DOHH2 (cell line): ENCODE measurements at regions not wholly inside any gene's neighbourhood (a gene's known extent, or its start where the extent isn't known, plus 50 kb on each side); places are given as distances from the start of the nearest gene placed in this dataset.

Experiments
- H3F3A ChIP-seq: fragments of 200-600 bp; sonication (generic), shearing (Covaris generic); 2 replicates; pipeline ENCODE4 v1.6.0; 2016; ENCODE audit warnings: antibody characterized with exemption, mild to moderate bottlenecking; ENCODE audit not compliant: control insufficient read depth, insufficient read depth
- H3K27ac ChIP-seq: fragments of 200-600 bp; sonication (generic); 2 replicates; pipeline ENCODE4 v1.5.1; 2014; ENCODE audit warnings: low read depth, mild to moderate bottlenecking, low read length, moderate library complexity
- H3K27me3 ChIP-seq: fragments of 200-600 bp; sonication (generic); 2 replicates; pipeline ENCODE4 v1.6.1; 2014; ENCODE audit warnings: mild to moderate bottlenecking, low read length, mixed read lengths; ENCODE audit not compliant: control insufficient read depth
- H3K36me3 ChIP-seq: fragments of 200-600 bp; sonication (generic); 2 replicates; pipeline ENCODE4 v1.6.1; 2014; ENCODE audit warnings: mild to moderate bottlenecking, low read length, moderate library complexity, mixed read lengths; ENCODE audit not compliant: control insufficient read depth
- H3K4me1 ChIP-seq: fragments of 200-600 bp; sonication (generic); 2 replicates; pipeline ENCODE4 v1.6.1; 2014; ENCODE audit warnings: mild to moderate bottlenecking, low read length, mixed read lengths; ENCODE audit not compliant: control insufficient read depth
- H3K4me2 ChIP-seq: fragments of 200-600 bp; sonication (generic); 2 replicates; pipeline ENCODE4 v1.6.0; 2014; ENCODE audit warnings: mild to moderate bottlenecking, low read length, moderate library complexity
- H3K4me3 ChIP-seq: fragments of 200-600 bp; sonication (generic); 2 replicates; pipeline ENCODE4 v1.5.1; 2014; ENCODE audit warnings: mild to moderate bottlenecking, low read length, mixed read lengths
- H3K79me2 ChIP-seq: fragments of 200-600 bp; sonication (generic); 2 replicates; pipeline ENCODE4 v1.6.1; 2014; ENCODE audit warnings: mild to moderate bottlenecking, low read length, mixed read lengths; ENCODE audit not compliant: control insufficient read depth
- H3K9me2 ChIP-seq: fragments of 200-600 bp; sonication (generic); replicated peaks from 2 replicates; pipeline ENCODE4 v1.6.1; 2014; ENCODE audit warnings: mild to moderate bottlenecking, low read length, mixed read lengths; ENCODE audit not compliant: control insufficient read depth
- H3K9me3 ChIP-seq: fragments of 200-600 bp; sonication (generic); 2 replicates; pipeline ENCODE4 v1.6.1; 2014; ENCODE audit warnings: antibody characterized with exemption, low read length, mixed read lengths; ENCODE audit not compliant: control insufficient read depth, insufficient read depth
- H4K20me1 ChIP-seq: fragments of 200-600 bp; sonication (generic); 2 replicates; pipeline ENCODE4 v1.6.0; 2014; ENCODE audit warnings: low read depth, mild to moderate bottlenecking, antibody characterized with exemption, low read length, moderate library complexity; ENCODE audit not compliant: control insufficient read depth, insufficient read depth
- CTCF ChIP-seq: fragments of 200-600 bp; sonication (generic); IDR thresholded peaks from one replicate; pipeline ENCODE4 v1.5.1; 2014; ENCODE audit warnings: antibody characterized with exemption, mild to moderate bottlenecking, low read depth, low read length; ENCODE audit not compliant: poor library complexity, severe bottlenecking
- EZH2phosphoT487 ChIP-seq: fragments of 200-600 bp; sonication (generic); IDR thresholded peaks from 2 replicates; pipeline ENCODE4 v1.6.1; 2017; ENCODE audit warnings: borderline replicate concordance, mild to moderate bottlenecking, antibody characterized with exemption, low read length, moderate library complexity, mixed read lengths

GRCh38 chr20:54708229-54708628 lies 232.8 kb downstream of the DOK5 start:
- H3K36me3 ChIP-seq = no peaks in the 10 kb centered on the region
- H3K27me3 ChIP-seq = no peaks in the 10 kb centered on the region
- H3K79me2 ChIP-seq = no peaks in the 10 kb centered on the region
- no peaks in the 10 kb centered on the region for H4K20me1 ChIP-seq
- H3K4me2 ChIP-seq = no peak overlapping the region
- no peaks in the 10 kb centered on the region for H3K9me2 ChIP-seq
- H3K27ac ChIP-seq = no peak overlapping the region
- no peaks in the 10 kb centered on the region for H3F3A ChIP-seq
- H3K9me3 ChIP-seq = no peaks in the 10 kb centered on the region
- no peak overlapping the region for H3K4me3 ChIP-seq
- TF ChIP-seq EZH2phosphoT487 (no peak), CTCF (no peak)
- no peaks in the 10 kb centered on the region for H3K4me1 ChIP-seq

GRCh38 chr20:54707801-54708200 lies 232.4 kb downstream of the DOK5 start:
- no peak for TF ChIP-seq EZH2phosphoT487
- no peak for TF ChIP-seq CTCF
- Histone ChIP-seq H4K20me1 (no peaks in the 10 kb centered on the region), H3K9me2 (no peaks in the 10 kb centered on the region), H3K27ac (no peak overlapping the region), H3K9me3 (no peaks in the 10 kb centered on the region), H3K27me3 (no peaks in the 10 kb centered on the region), H3F3A (no peaks in the 10 kb centered on the region), H3K4me3 (no peak overlapping the region), H3K79me2 (no peaks in the 10 kb centered on the region), H3K4me1 (no peaks in the 10 kb centered on the region), H3K36me3 (no peaks in the 10 kb centered on the region), H3K4me2 (no peak overlapping the region)

GRCh38 chr20:54706581-54706980 lies 231.2 kb downstream of the DOK5 start:
- Histone ChIP-seq H3K4me1 (no peaks in the 10 kb centered on the region), H4K20me1 (no peaks in the 10 kb centered on the region), H3K4me2 (no peak overlapping the region), H3K27ac (no peak overlapping the region), H3K79me2 (no peaks in the 10 kb centered on the region), H3F3A (no peaks in the 10 kb centered on the region), H3K27me3 (no peaks in the 10 kb centered on the region), H3K4me3 (no peak overlapping the region), H3K36me3 (no peaks in the 10 kb centered on the region), H3K9me2 (no peaks in the 10 kb centered on the region), H3K9me3 (no peaks in the 10 kb centered on the region)
- no peak for TF ChIP-seq CTCF
- no peak for TF ChIP-seq EZH2phosphoT487
